ENCODE measurements at regions not wholly inside any gene's neighbourhood (a gene's known extent, or its start where the extent isn't known, plus 50 kb on each side); places are given as distances from the start of the nearest gene placed in this dataset.

DNA sequence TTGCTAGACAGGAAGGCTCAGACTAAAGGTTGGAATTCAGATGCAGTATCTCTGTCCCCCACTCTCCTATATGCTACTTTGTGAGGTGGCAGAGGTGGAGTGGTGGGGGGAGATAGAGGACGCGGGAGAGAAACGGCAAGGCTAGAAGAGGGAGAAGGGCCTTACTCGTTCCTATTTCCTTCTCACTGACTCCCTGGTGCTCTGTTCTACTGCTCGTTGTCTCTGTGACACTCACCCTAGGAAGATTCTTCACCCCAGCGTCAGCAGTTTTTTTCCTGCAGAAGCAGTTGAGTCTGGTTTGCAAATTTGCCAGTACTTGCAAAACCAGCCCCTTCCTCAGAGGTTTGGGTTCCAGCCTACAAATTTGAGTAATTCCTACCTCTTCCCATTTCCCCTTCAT lies 801.1 kb upstream of the SLC35B3 start (continued):
- TF ChIP-seq SRF (IDR thresholded peaks at IDR 0.05; ENCODE audit: low read depth) (no peak), EZH2 (IDR thresholded peaks at IDR 0.05) (no peak), TCF7L2 (IDR thresholded peaks at IDR 0.05; ENCODE audit: borderline replicate concordance, extremely low read depth, insufficient read depth, insufficient read length) (no peak), POLR2A (IDR thresholded peaks at IDR 0.05; ENCODE audit: borderline replicate concordance, extremely low read depth, insufficient read depth, insufficient read length) (no peak)

DNA sequence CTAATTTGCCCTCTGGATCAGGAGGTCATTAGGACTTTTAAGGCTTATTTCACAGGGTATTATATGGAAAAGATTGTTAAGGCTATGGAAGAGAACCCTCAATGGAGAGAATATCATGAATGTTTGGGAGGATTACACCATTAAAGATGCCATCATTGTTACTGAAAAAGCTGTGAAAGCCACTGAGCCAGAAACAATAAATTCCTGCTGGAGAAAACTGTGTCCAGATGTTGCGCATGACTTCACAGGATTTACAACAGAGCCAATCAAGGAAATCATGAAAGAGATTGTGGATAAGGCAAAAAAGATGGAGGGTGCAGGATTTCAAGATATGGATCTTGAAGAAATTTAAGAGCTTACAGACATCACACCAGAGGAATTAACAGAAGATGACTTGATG lies 798.3 kb upstream of the SLC35B3 start:
- Histone ChIP-seq H3K4me2 (ENCODE audit: low read length) (no peak overlapping the region), H3K4me1 (ENCODE audit: control insufficient read depth in 1 of 2, insufficient read depth in 2 of 2, low read length in 2 of 2) (no peaks in the 10 kb centered on the region), H3K4me3 (replicated peaks in 1 of 2; ENCODE audit: low read depth in 1 of 2, low read length in 2 of 2) (no peak overlapping the region), H3K79me2 (ENCODE audit: insufficient read depth, low read length) (no peaks in the 10 kb centered on the region), H3K27ac (ENCODE audit: low read depth, low read length) (no peak overlapping the region), H4K20me1 (ENCODE audit: insufficient read depth) (no peaks in the 10 kb centered on the region), H3K9me3 (ENCODE audit: control insufficient read depth in 1 of 2, insufficient read depth in 1 of 2, low read depth in 1 of 2, low read length in 2 of 2) (no peaks in the 10 kb centered on the region), H3K27me3 (ENCODE audit: insufficient read depth, low read length) (no peaks in the 10 kb centered on the region), H3K9me2 (ENCODE audit: insufficient read depth) (no peaks in the 10 kb centered on the region), H3K36me3 (ENCODE audit: control insufficient read depth in 1 of 2, insufficient read depth in 2 of 2, low read length in 2 of 2) (no peaks in the 10 kb centered on the region), H3K9ac (ENCODE audit: low read length) (no peak overlapping the region), H2AFZ (ENCODE audit: low read depth, low read length, poor library complexity, severe bottlenecking) (no peak overlapping the region)
- CTCF ChIA-PET = no interaction called here
- POLR2A ChIA-PET = no interaction called here
- intact Hi-C loops (cut with micrococcal nuclease) = no loop called here
- ATAC-seq (no peak), DNase-seq (ENCODE audit: low read depth, low spot score) (no peak)
- BruUV-seq (replicated peaks) = no TSS peak
- RAD21 ChIA-PET (ENCODE audit: low non-redundant PET in 1 of 2, low total read pairs in 2 of 2, uncharacterized antibody in 2 of 2, unreplicated experiment in 2 of 2) = no interaction called here
- TF ChIP-seq CTCF (IDR thresholded peaks at IDR 0.05 in 2 of 3, conservative IDR thresholded peaks at IDR 0.05 in 1 of 3; ENCODE audit: borderline replicate concordance in 1 of 3, insufficient read depth in 1 of 3, low read depth in 2 of 3, low read length in 2 of 3) (no peak), EZH2phosphoT487 (IDR thresholded peaks at IDR 0.05; ENCODE audit: borderline replicate concordance) (no peak), ZBTB33 (IDR thresholded peaks at IDR 0.05; ENCODE audit: extremely low read depth, insufficient replicate concordance, low read length) (no peak), SRF (IDR thresholded peaks at IDR 0.05; ENCODE audit: low read depth) (no peak), FOSL1 (IDR thresholded peaks at IDR 0.05; ENCODE audit: low read depth) (no peak), POLR2A (IDR thresholded peaks at IDR 0.05; ENCODE audit: borderline replicate concordance, extremely low read depth, insufficient read depth, insufficient read length) (no peak), CBX3 (IDR thresholded peaks at IDR 0.05; ENCODE audit: low read depth) (no peak), YY1 (IDR thresholded peaks at IDR 0.05; ENCODE audit: extremely low read depth, insufficient replicate concordance, low read depth, low read length) (no peak), EZH2 (IDR thresholded peaks at IDR 0.05) (no peak)
- TF ChIP-seq, protein P1, sequence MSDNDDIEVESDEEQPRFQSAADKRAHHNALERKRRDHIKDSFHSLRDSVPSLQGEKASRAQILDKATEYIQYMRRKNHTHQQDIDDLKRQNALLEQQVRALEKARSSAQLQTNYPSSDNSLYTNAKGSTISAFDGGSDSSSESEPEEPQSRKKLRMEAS (IDR thresholded peaks at IDR 0.05) = no peak
- TF ChIP-seq, protein P2, sequence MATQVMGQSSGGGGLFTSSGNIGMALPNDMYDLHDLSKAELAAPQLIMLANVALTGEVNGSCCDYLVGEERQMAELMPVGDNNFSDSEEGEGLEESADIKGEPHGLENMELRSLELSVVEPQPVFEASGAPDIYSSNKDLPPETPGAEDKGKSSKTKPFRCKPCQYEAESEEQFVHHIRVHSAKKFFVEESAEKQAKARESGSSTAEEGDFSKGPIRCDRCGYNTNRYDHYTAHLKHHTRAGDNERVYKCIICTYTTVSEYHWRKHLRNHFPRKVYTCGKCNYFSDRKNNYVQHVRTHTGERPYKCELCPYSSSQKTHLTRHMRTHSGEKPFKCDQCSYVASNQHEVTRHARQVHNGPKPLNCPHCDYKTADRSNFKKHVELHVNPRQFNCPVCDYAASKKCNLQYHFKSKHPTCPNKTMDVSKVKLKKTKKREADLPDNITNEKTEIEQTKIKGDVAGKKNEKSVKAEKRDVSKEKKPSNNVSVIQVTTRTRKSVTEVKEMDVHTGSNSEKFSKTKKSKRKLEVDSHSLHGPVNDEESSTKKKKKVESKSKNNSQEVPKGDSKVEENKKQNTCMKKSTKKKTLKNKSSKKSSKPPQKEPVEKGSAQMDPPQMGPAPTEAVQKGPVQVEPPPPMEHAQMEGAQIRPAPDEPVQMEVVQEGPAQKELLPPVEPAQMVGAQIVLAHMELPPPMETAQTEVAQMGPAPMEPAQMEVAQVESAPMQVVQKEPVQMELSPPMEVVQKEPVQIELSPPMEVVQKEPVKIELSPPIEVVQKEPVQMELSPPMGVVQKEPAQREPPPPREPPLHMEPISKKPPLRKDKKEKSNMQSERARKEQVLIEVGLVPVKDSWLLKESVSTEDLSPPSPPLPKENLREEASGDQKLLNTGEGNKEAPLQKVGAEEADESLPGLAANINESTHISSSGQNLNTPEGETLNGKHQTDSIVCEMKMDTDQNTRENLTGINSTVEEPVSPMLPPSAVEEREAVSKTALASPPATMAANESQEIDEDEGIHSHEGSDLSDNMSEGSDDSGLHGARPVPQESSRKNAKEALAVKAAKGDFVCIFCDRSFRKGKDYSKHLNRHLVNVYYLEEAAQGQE (IDR thresholded peaks at IDR 0.05; ENCODE audit: low read depth) = no peak
- TF ChIP-seq, protein P3, sequence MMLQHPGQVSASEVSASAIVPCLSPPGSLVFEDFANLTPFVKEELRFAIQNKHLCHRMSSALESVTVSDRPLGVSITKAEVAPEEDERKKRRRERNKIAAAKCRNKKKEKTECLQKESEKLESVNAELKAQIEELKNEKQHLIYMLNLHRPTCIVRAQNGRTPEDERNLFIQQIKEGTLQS (IDR thresholded peaks at IDR 0.05) = no peak
